ENCODE measurements at regions not wholly inside any gene's neighbourhood (a gene's known extent, or its start where the extent isn't known, plus 50 kb on each side); places are given as distances from the start of the nearest gene placed in this dataset.

- TF ChIP-seq ZNF462 (CRISPR knock-in tag; IDR thresholded peaks at IDR 0.05) (no peak), EZH2 (IDR thresholded peaks at IDR 0.05; ENCODE audit: low read depth, unreplicated experiment) (no peak), ZNF331 (CRISPR knock-in tag; IDR thresholded peaks at IDR 0.05; ENCODE audit: low read depth) (no peak), NANOG (IDR thresholded peaks at IDR 0.05; ENCODE audit: borderline replicate concordance) (no peak), ZNF114 (CRISPR knock-in tag; IDR thresholded peaks at IDR 0.05) (no peak), STAT1 (IDR thresholded peaks at IDR 0.05; ENCODE audit: unreplicated experiment) (no peak), CTCF (conservative IDR thresholded peaks at IDR 0.05; ENCODE audit: low read depth in 2 of 2) (no peak)
Observed at GRCh38 chr16:47904691-47905090, 251.1 kb downstream of the ABCC12 start (continued).

GRCh38 chr16:47903470-47903869, 252.3 kb downstream of the ABCC12 start:
- no peaks in the 10 kb centered on the region for H3F3A ChIP-seq (replicated peaks; ENCODE audit: low read depth)
- H3K27me3 ChIP-seq (ENCODE audit: insufficient read depth), result no peaks in the 10 kb centered on the region
- no peaks in the 10 kb centered on the region for H3K36me3 Mint-ChIP-seq (ENCODE audit: low read depth)
- no peak for DNase-seq (ENCODE audit: low spot score)
- H4K20me1 ChIP-seq (replicated peaks; ENCODE audit: insufficient read depth), result no peaks in the 10 kb centered on the region
- H3K27ac ChIP-seq (ENCODE audit: low read depth), result no peak overlapping the region
- H3K79me2 ChIP-seq (replicated peaks; ENCODE audit: insufficient read depth), result no peaks in the 10 kb centered on the region
- no peaks in the 10 kb centered on the region for H3K9me2 ChIP-seq (ENCODE audit: insufficient read depth)
- H3K4me2 ChIP-seq, result no peak overlapping the region
- H3K27me3 Mint-ChIP-seq (ENCODE audit: insufficient read depth, low read depth, poor library complexity), result peaks cover 8% of the 10 kb centered on the region
- H2AFZ ChIP-seq, result no peak overlapping the region
- H3K4me1 Mint-ChIP-seq, result peaks cover 11% of the 10 kb centered on the region; the same call in 2 of the 3 replicates
- no peak overlapping the region for H3K4me3 ChIP-seq
- no peak overlapping the region for H3K4me3 Mint-ChIP-seq
- no peak overlapping the region for H3K27ac Mint-ChIP-seq
- 0 out of 2 replicates have a peak, but pooled peaks cover 6% of the 10 kb centered on the region for H3K4me1 ChIP-seq (ENCODE audit: insufficient read depth)
- H3K9me3 Mint-ChIP-seq, result peaks cover under 1% of the 10 kb centered on the region; the same call in 2 of the 3 replicates
- no peak for ATAC-seq
- H3K36me3 ChIP-seq (ENCODE audit: insufficient read depth), result no peaks in the 10 kb centered on the region
- TF ChIP-seq NANOG (IDR thresholded peaks at IDR 0.05; ENCODE audit: borderline replicate concordance), result no peak
- no peak for TF ChIP-seq POLR2AphosphoS5 (IDR thresholded peaks at IDR 0.05; ENCODE audit: low read depth)
- TF ChIP-seq EZH2phosphoT487 (IDR thresholded peaks at IDR 0.05; ENCODE audit: unreplicated experiment), result no peak
- no peak for TF ChIP-seq ZNF462 (CRISPR knock-in tag; IDR thresholded peaks at IDR 0.05)
